ENCODE measurements at regions not wholly inside any gene's neighbourhood (a gene's known extent, or its start where the extent isn't known, plus 50 kb on each side); places are given as distances from the start of the nearest gene placed in this dataset.

DNA sequence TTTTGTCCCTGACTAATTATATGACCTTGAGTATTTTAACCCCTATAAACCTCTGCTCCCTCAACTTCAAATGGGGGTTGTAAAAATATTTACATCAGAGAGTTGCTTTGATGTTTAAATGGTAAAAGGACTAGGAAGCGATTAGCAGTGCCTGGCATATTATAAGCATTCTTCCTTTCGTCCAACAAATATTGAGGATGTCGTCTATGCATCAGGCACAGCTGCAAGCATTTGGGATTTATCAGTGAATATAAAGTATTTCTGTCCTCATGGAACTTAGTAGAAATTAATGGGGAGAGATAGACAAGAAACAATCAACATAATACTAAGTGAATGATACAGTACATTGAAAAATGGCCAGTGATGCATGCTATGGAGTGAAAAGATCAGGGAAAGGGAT, 115.5 kb upstream of the EDNRA start:
- Histone ChIP-seq H3K9me3 (no peaks in the 10 kb centered on the region), H3K4me1 (replicated peaks) (no peaks in the 10 kb centered on the region), H3K4me3 (no peak overlapping the region), H3K36me3 (no peaks in the 10 kb centered on the region), H3K27me3 (replicated peaks; ENCODE audit: insufficient read depth) (no peaks in the 10 kb centered on the region), H3K27ac (no peak overlapping the region)
- 56% methylated on average over 3 of the region's 3 CpGs for WGBS
- intact Hi-C loops (cut with DNase I) = loop anchor here (5.0 kb wide), 1 partner anchor 53 kb away; no protein-coding TSS in a partner anchor
- DNase-seq (ENCODE audit: low spot score) = no peak
- TF ChIP-seq POLR2A (IDR thresholded peaks at IDR 0.05) (no peak), POLR2AphosphoS5 (IDR thresholded peaks at IDR 0.05) (no peak)
- TF ChIP-seq, protein P1, sequence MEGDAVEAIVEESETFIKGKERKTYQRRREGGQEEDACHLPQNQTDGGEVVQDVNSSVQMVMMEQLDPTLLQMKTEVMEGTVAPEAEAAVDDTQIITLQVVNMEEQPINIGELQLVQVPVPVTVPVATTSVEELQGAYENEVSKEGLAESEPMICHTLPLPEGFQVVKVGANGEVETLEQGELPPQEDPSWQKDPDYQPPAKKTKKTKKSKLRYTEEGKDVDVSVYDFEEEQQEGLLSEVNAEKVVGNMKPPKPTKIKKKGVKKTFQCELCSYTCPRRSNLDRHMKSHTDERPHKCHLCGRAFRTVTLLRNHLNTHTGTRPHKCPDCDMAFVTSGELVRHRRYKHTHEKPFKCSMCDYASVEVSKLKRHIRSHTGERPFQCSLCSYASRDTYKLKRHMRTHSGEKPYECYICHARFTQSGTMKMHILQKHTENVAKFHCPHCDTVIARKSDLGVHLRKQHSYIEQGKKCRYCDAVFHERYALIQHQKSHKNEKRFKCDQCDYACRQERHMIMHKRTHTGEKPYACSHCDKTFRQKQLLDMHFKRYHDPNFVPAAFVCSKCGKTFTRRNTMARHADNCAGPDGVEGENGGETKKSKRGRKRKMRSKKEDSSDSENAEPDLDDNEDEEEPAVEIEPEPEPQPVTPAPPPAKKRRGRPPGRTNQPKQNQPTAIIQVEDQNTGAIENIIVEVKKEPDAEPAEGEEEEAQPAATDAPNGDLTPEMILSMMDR (IDR thresholded peaks at IDR 0.05) = no peak

DNA sequence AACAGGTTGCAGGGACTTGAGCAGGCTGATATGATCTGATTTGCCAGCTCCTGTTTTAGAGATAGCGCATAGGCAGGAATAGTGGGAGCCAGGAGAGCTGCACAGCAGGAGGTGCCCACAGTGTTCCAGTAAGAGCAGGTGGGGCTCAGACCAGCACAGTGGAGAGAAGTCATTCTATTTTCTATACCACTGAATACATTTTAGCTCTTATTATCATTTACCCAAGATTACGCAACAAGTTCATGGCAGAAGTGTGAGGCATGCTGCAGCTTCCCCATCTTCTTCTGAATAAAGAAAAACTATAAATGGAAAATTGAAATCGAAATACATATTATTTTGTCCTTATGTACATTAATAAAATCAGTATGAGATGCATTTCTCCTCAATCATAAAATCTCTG, 114.7 kb upstream of the EDNRA start:
- intact Hi-C loops (cut with DNase I) = loop anchor here (5.0 kb wide), 1 partner anchor 54 kb away; no protein-coding TSS in a partner anchor
- no peak for TF ChIP-seq POLR2A (IDR thresholded peaks at IDR 0.05)
- no peak for TF ChIP-seq POLR2AphosphoS5 (IDR thresholded peaks at IDR 0.05)
- TF ChIP-seq, protein P1 (IDR thresholded peaks at IDR 0.05) = no peak
- no peak overlapping the region for H3K27ac ChIP-seq
- H3K27me3 ChIP-seq (replicated peaks; ENCODE audit: insufficient read depth) = no peaks in the 10 kb centered on the region
- no peak for DNase-seq (ENCODE audit: low spot score)
- 83% methylated on average over 3 of the region's 3 CpGs for WGBS
- H3K4me3 ChIP-seq = no peak overlapping the region
- H3K9me3 ChIP-seq = no peaks in the 10 kb centered on the region
- no peaks in the 10 kb centered on the region for H3K4me1 ChIP-seq (replicated peaks)
- H3K36me3 ChIP-seq = no peaks in the 10 kb centered on the region

GRCh38 chr4:147367891-147368290, 113.0 kb upstream of the EDNRA start:
- TF ChIP-seq POLR2AphosphoS5 (IDR thresholded peaks at IDR 0.05) (no peak), POLR2A (IDR thresholded peaks at IDR 0.05) (no peak)
- TF ChIP-seq, protein P1 (IDR thresholded peaks at IDR 0.05) = no peak
- Histone ChIP-seq H3K27ac (no peak overlapping the region), H3K4me1 (replicated peaks) (no peaks in the 10 kb centered on the region), H3K9me3 (no peaks in the 10 kb centered on the region), H3K27me3 (replicated peaks; ENCODE audit: insufficient read depth) (no peaks in the 10 kb centered on the region), H3K4me3 (no peak overlapping the region), H3K36me3 (no peaks in the 10 kb centered on the region)
- no peak for DNase-seq (ENCODE audit: low spot score)
- intact Hi-C loops (cut with DNase I) = loop anchor here (5.0 kb wide), 1 partner anchor 56 kb away; no protein-coding TSS in a partner anchor

DNA sequence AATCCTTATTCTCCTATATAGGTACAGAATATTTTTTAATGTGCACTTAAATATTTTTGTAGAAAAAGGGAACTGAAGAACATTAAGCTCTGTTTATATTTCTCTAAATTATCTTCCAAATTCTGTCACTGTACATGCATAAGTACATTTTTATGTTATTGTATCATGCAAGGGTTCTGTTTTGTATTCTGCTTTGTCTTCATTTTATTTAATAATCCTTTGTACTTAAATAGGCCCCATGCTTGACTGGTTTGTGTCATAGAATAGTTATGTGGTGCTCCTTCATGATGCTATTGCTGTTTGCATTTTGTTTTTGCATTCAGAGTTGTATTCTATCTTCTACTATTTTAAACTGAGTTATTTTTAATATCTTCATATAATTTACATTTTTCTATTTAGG, 111.9 kb upstream of the EDNRA start:
- H3K27ac ChIP-seq = no peak overlapping the region
- no peaks in the 10 kb centered on the region for H3K9me3 ChIP-seq
- no peak overlapping the region for H3K4me3 ChIP-seq
- DNase-seq (ENCODE audit: low spot score) = no peak
- H3K36me3 ChIP-seq = no peaks in the 10 kb centered on the region
- TF ChIP-seq POLR2AphosphoS5 (IDR thresholded peaks at IDR 0.05) = no peak
- TF ChIP-seq, protein P1 (IDR thresholded peaks at IDR 0.05) = no peak
- no peak for TF ChIP-seq POLR2A (IDR thresholded peaks at IDR 0.05)
- H3K4me1 ChIP-seq (replicated peaks) = no peaks in the 10 kb centered on the region
- intact Hi-C loops (cut with DNase I) = loop anchor here (5.0 kb wide), 1 partner anchor 57 kb away; no protein-coding TSS in a partner anchor
- no peaks in the 10 kb centered on the region for H3K27me3 ChIP-seq (replicated peaks; ENCODE audit: insufficient read depth)

DNA sequence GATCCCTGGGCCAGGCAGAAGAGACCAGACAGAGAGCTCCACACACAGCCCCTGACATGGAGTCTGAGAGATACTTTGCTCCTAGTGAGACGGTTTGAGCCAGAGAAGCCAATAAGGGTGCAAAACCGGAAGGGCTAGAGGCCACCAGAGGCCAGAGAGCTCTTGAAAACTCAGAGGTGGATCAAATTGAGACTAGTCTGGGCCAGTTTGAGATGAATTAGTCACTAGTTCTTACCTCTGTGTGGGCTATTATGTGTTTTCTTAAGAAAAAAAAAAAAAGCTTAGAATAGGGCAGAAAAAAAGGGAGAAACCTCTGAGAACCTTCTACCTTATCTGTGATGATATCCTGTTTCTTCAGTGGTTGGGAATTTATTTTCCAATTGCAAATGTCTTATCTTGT, 110.4 kb upstream of the EDNRA start:
- H3K4me1 ChIP-seq (replicated peaks) = no peaks in the 10 kb centered on the region
- no peak overlapping the region for H3K4me3 ChIP-seq
- H3K27me3 ChIP-seq (replicated peaks; ENCODE audit: insufficient read depth) = no peaks in the 10 kb centered on the region
- TF ChIP-seq, protein P1 (IDR thresholded peaks at IDR 0.05) = no peak
- TF ChIP-seq POLR2AphosphoS5 (IDR thresholded peaks at IDR 0.05) (no peak), POLR2A (IDR thresholded peaks at IDR 0.05) (no peak)
- H3K9me3 ChIP-seq = no peaks in the 10 kb centered on the region
- no peak for DNase-seq (ENCODE audit: low spot score)
- H3K27ac ChIP-seq = no peak overlapping the region
- no peaks in the 10 kb centered on the region for H3K36me3 ChIP-seq
- WGBS = 59% methylated on average over 2 of the region's 2 CpGs
- intact Hi-C loops (cut with DNase I) = no loop called here

All from prostate gland (tissue), 2 donors.